GM12864 (cell line): ENCODE measurements at regions not wholly inside any gene's neighbourhood (a gene's known extent, or its start where the extent isn't known, plus 50 kb on each side); places are given as distances from the start of the nearest gene placed in this dataset.

Experiments used
- DNase-seq: peaks from one replicate; pipeline ENCODE4 v3.0.0-alpha.2; 2011; ENCODE audit warnings: low read depth
- H3K4me3 ChIP-seq: 2 replicates; pipeline ENCODE4 v1.5.1; 2011; ENCODE audit warnings: mild to moderate bottlenecking, low read depth, low read length, control low read depth
- TF ChIP-seq, protein P1 (sequence below): IDR thresholded peaks from 2 replicates; pipeline ENCODE4 v1.5.1; 2011; ENCODE audit warnings: low read depth, mild to moderate bottlenecking, moderate library complexity, low read length, control low read depth, inconsistent platforms; ENCODE audit errors: missing control alignments

DNA sequence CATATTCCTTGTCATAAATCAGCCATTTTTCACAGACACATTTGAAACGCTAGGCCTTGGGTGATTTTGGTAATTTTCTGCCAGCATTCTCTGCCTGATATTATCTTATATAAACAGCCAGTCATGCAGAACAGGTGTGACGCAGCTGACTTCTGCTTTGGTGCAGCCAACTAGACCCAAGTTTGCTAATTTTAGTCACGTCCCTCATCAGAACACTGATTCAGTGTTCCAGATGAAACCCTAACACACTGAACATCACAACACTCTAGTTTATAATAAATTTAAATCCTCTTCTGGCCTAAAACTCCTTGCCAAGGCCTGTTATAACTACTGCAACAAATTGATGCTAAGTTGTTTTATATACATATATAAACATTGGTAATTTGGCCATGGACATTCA is 386.1 kb downstream of the SEC23A start:
- DNase-seq: no peak
- H3K4me3 ChIP-seq: no peak overlapping the region
- TF ChIP-seq, protein P1, sequence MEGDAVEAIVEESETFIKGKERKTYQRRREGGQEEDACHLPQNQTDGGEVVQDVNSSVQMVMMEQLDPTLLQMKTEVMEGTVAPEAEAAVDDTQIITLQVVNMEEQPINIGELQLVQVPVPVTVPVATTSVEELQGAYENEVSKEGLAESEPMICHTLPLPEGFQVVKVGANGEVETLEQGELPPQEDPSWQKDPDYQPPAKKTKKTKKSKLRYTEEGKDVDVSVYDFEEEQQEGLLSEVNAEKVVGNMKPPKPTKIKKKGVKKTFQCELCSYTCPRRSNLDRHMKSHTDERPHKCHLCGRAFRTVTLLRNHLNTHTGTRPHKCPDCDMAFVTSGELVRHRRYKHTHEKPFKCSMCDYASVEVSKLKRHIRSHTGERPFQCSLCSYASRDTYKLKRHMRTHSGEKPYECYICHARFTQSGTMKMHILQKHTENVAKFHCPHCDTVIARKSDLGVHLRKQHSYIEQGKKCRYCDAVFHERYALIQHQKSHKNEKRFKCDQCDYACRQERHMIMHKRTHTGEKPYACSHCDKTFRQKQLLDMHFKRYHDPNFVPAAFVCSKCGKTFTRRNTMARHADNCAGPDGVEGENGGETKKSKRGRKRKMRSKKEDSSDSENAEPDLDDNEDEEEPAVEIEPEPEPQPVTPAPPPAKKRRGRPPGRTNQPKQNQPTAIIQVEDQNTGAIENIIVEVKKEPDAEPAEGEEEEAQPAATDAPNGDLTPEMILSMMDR: no peak

DNA sequence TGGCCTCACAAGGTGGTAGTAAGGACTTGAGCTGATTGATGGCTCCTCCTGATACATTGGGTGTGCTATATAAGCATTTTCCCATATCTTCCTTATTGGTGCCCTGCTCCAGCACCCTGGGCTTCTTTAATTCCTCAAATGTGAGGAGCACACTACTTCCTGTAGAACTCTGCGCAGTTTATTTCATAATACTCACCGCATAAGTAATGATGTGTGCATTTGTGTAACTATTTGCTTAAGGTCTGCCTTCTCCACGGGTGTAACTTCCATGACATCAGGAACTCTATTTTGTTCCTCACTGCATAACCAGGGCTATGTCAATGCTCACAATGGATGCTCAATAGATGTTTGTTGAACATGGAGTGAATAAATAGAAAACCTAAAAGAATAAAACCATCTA is 392.2 kb downstream of the SEC23A start:
- DNase-seq: no peak
- TF ChIP-seq, protein P1: no peak
- no peak overlapping the region for H3K4me3 ChIP-seq

DNA sequence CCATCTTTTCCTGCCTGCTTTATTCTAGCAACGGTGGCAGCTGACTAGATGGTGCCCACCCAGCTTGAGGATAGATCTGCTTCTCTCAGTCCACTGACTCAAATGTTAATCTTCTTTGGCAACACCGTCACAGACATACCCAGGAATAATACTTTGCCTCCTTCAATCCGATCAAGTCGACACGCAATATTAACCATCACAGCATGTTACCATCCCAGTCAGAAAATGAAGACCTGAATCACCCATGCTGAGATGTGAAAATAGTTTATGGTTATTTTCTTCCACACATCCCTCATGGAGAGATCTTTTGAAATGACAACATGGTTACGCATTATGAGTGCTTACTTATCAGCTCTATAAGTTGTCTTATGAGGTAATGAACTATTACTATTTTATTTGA is 392.8 kb downstream of the SEC23A start:
- TF ChIP-seq, protein P1: no peak
- H3K4me3 ChIP-seq: no peak overlapping the region
- no peak for DNase-seq

DNA sequence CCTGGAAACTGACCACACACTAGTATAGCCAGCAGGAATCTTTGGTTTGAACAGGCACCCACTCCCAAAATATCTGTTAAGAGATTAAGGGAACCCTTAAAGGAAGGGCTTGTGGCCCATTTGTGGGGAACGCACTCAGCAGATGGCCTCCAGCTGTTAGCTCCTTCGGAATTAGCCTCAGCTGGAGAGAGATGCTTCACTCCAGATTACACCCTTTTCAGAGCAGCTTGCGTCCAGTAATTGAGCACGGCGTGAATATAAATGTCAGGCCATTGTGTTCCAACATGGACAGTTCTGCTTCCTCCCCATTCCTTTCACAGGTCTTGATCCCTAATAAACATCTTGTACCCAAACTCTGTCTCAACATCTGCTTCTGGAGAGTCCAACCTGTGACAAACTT is 397.8 kb downstream of the SEC23A start:
- no peak overlapping the region for H3K4me3 ChIP-seq
- TF ChIP-seq, protein P1: no peak
- no peak for DNase-seq

DNA sequence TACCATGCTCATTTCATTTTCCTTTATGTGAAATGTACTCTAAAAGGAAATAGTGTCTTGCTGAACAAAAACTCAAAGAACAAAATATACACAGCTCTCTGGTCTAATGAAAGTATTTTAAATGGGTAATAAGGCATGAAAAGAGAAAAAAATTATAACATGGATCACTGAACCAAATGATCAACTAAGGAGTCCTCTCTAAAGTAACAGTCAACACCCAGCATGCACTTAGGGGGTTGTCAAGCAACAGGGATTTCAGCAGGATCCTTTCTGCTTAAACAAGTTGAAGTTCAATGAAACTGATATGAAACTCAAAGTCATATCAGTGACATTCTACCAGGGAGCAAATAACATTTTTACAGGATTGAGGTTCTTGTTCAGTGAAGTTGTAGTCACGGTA is 398.8 kb downstream of the SEC23A start:
- no peak for DNase-seq
- TF ChIP-seq, protein P1: no peak
- H3K4me3 ChIP-seq: no peak overlapping the region

DNA sequence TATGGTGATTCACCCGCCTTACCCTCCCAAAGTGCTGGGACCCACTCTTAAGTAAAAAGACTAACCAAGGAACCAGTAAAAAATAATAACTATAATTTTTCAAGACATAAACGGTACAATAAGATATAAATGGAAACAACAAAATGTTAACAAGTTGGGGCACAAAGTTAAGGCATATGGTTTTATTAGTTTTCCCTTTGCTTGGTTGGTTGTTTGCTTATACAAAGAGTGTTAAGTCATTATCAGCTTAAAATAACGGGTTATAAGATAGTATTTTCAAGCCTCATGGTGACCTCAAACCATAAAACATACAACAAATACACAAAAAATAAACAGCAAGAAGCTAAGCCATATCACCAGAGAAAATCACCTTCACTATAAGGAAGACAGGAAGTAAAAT is 406.1 kb downstream of the SEC23A start:
- TF ChIP-seq, protein P1: no peak
- no peak for DNase-seq
- H3K4me3 ChIP-seq: no peak overlapping the region

DNA sequence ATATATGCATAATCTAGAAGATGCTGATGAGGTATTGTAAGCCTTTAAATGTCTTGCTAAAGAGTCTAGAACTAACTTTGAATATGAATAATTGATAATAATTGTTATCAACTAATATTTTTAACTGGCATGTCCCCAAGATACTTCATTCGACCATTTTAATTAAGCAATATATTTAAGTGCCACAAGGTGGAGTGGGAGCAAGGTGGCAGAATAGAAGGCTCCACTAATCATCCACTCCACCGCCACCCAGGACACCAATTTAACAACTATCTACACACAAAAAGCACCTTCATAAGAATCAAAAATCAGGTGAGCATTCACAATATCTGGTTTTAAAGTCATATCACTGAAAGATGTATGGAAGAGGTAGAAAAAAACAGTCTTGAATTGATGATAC is 409.6 kb downstream of the SEC23A start:
- no peak overlapping the region for H3K4me3 ChIP-seq
- no peak for DNase-seq
- TF ChIP-seq, protein P1: no peak
